Colonic mucosa (tissue), 4 donors: ENCODE measurements at regions not wholly inside any gene's neighbourhood (a gene's known extent, or its start where the extent isn't known, plus 50 kb on each side); places are given as distances from the start of the nearest gene placed in this dataset.

ENCODE experiments used
- DNase-seq: peaks from one replicate; pipeline ENCODE4 v3.0.0-alpha.2; 2020
- H3K27ac ChIP-seq: fragments of 200-600 bp; one replicate; pipeline ENCODE4 v1.8.0; 2021
- H3K27me3 ChIP-seq: fragments of 200-600 bp; one replicate; pipeline ENCODE4 v1.8.0; 2021
- H3K36me3 ChIP-seq: fragments of 200-600 bp; one replicate; pipeline ENCODE4 v1.8.0; 2021
- H3K4me1 ChIP-seq: fragments of 200-600 bp; one replicate; pipeline ENCODE4 v1.8.0; 2021; ENCODE audit warnings: mild to moderate bottlenecking
- H3K4me3 ChIP-seq: fragments of 200-600 bp; one replicate; pipeline ENCODE4 v1.8.0; 2021
- H3K9ac ChIP-seq, 2 donors: one replicate each; pipeline ENCODE4 v1.7.0; 2013; ENCODE audit warnings: control low read depth in 2 of 2, low read depth in 2 of 2, low read length in 2 of 2
- H3K9me3 ChIP-seq: fragments of 200-600 bp; one replicate; pipeline ENCODE4 v1.8.0; 2021
- intact Hi-C: fragments of 100-400 bp; cut with DNase I; formaldehyde crosslinking; loops from one replicate; pipeline ENCODE4 v1.14.1; 2022
- TF ChIP-seq, protein P1 (sequence below): fragments of 200-600 bp; IDR thresholded peaks from one replicate; pipeline ENCODE4 v1.8.0; 2022; ENCODE audit warnings: antibody characterized with exemption, mild to moderate bottlenecking
- donor health status: healthy.
- donor health status: DM: no; HTN: no; CAD: no.
- donor health status: DM: no; HTN: no; CAD: no.

DNA sequence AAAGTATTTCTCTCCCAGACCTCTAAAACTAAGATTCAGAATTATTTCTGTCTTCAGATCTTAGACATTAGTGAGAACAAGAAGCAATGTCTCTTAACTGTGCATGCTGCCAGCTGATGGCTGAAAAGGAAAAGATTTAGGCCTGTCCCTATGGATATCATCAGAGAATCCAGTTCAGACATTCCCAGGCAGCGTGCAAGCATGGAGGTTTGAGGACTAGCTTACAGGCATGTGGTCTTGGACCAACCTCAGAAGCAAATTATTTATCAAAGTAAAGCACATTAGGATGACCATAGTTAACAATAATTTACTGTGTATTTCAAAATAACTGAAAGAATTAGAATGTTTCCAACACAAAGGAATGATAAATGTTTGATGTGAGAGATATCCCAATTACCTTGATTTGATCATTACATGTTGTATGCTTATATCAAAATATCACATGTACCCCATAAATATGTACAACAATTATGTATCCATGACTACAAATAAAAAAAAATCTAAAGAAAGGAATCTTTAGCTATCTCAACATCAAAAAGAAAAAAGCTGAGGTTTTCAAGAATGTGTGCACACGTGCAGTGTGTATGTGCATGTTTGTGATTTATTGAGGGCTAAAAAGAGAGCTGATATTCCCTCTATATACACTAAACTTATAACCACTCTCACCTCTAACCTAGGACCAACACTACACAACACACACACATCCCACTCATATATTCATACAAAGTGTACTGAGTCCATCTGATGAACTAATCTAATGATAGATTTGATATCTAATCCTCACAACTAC, 108.9 kb upstream of the THBS1 start:
- Histone ChIP-seq H3K9me3 (no peaks in the 10 kb centered on the region), H3K9ac (no peak overlapping the region), H3K27me3 (no peaks in the 10 kb centered on the region), H3K4me3 (no peak overlapping the region), H3K27ac (peak overlapping the region; percentile 63), H3K36me3 (no peaks in the 10 kb centered on the region), H3K4me1 (no peaks in the 10 kb centered on the region)
- TF ChIP-seq, protein P1, sequence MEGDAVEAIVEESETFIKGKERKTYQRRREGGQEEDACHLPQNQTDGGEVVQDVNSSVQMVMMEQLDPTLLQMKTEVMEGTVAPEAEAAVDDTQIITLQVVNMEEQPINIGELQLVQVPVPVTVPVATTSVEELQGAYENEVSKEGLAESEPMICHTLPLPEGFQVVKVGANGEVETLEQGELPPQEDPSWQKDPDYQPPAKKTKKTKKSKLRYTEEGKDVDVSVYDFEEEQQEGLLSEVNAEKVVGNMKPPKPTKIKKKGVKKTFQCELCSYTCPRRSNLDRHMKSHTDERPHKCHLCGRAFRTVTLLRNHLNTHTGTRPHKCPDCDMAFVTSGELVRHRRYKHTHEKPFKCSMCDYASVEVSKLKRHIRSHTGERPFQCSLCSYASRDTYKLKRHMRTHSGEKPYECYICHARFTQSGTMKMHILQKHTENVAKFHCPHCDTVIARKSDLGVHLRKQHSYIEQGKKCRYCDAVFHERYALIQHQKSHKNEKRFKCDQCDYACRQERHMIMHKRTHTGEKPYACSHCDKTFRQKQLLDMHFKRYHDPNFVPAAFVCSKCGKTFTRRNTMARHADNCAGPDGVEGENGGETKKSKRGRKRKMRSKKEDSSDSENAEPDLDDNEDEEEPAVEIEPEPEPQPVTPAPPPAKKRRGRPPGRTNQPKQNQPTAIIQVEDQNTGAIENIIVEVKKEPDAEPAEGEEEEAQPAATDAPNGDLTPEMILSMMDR: no peak
- intact Hi-C loops: no loop called here
- no peak for DNase-seq

DNA sequence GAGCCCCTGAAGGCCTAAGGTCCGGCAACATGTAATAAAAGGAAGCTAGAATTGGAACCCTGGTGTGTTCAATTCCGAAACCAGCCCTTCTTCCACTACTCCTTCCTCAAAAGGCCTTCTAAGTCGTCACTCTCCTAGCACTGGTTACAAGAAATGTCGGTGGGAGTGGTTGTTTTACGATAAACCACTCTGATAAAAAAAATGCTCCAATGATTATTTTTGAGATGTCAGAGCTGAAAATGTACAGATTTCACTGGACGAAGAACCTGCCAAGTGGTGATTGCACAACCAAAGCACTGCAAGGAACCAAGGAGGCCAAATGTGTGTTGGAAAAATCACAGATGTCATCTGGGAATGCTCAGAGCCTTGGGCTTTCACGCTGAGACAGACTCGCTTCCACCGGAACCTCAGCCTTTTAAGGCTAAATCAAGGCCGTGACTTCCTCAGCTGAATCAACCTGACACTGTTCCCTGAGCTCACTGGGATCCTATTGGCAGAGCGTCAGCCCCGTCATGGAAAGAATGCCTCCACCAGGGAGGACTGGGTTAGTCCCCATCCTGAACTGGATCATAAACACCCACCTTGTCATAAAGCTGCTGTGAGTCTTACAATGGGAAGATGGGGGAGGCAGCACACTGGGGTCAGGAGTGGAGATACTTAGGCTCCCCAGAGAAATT, 108.1 kb upstream of the THBS1 start:
- Histone ChIP-seq H3K27me3 (no peaks in the 10 kb centered on the region), H3K4me3 (no peak overlapping the region)
- intact Hi-C loops: no loop called here

DNA sequence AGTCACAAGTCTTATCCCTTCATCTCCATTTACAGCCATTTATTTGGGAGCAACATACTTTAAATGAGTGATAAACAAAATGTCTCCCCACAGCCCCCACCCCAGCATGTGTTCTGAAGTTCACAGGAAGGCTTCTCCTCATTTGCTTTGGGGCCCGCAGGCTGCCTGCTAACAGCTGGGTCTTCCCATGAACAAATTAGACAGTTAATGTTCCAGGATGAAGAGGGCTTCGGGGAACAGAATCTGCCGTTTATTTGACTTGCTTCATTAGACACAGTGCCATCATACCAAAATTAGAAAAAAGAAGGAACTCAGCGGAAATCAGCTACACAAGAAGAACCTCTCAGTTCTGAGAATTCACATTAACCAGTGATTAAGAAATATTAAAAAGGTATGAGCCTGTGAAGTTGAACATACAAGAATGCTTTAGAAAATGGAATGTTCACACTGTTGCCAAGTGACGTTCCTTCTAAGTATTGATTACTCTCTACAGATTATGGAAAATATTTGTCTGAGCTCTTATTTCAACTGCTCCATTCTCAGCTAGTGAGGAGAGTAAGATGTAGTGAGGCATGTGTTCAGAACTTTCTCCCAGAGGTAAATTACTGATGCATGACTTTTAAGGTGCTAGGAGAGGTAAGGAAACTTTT, 107.5 kb upstream of the THBS1 start:
- no peaks in the 10 kb centered on the region for H3K36me3 ChIP-seq
- TF ChIP-seq, protein P1: no peak
- no peaks in the 10 kb centered on the region for H3K4me1 ChIP-seq
- H3K27me3 ChIP-seq: no peaks in the 10 kb centered on the region
- no peak for DNase-seq
- H3K9ac ChIP-seq: no peak overlapping the region
- intact Hi-C loops: no loop called here
- H3K9me3 ChIP-seq: no peaks in the 10 kb centered on the region
- peak overlapping the region; percentile 63 for H3K27ac ChIP-seq
- no peak overlapping the region for H3K4me3 ChIP-seq

More for the DNA sequence above, 108.1 kb upstream of the THBS1 start:
- TF ChIP-seq, protein P1: no peak
- DNase-seq: peak; percentile 62
- Histone ChIP-seq H3K9ac (no peak overlapping the region), H3K4me1 (no peaks in the 10 kb centered on the region), H3K27ac (peak overlapping the region; percentile 63), H3K9me3 (no peaks in the 10 kb centered on the region), H3K36me3 (no peaks in the 10 kb centered on the region)

DNA sequence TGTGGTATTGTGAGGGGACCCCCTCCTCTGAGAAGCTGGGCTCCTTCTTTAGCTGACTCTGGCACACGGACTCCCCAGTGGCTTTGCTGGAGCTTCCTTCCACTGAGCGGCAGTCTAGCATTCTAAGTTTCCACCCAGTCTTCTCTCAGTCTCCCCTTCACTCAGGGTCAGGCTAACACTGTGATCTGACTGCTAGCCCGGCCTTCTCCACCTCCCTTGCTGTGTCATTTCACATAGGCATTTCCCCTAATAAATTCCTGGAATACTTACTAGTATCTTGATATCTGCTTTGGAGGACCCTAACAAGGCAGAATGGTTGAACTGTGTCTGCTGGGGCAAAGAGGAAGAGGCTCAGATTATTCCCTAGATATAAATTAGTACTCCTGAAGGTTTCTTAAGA, 106.2 kb upstream of the THBS1 start:
- intact Hi-C loops: no loop called here
- Histone ChIP-seq H3K4me1 (no peaks in the 10 kb centered on the region), H3K9ac (no peak overlapping the region), H3K9me3 (no peaks in the 10 kb centered on the region), H3K36me3 (no peaks in the 10 kb centered on the region), H3K4me3 (no peak overlapping the region), H3K27me3 (no peaks in the 10 kb centered on the region), H3K27ac (no peak overlapping the region)
- DNase-seq: no peak
- TF ChIP-seq, protein P1: no peak

DNA sequence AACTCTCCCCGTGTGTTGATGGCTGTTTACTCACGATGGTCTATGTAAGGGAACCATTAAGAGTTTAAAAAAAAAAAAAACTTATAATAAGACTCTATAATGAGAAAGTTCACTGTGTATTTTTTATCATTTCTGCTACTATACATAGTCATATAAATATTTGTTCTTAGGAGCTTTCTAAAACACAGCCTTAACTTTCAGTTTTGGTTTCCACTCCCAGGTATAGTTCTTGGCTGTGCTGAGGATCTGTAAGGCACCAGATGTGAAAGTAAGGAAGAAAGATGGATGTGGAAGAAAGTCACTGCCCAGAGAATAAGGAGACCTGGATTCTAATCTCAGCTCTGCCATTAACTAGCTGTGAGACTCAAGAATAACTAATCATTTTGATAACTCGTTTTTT, 101.9 kb upstream of the THBS1 start:
- TF ChIP-seq, protein P1: no peak

More for the DNA sequence above, 101.9 kb upstream of the THBS1 start:
- no peak overlapping the region for H3K27ac ChIP-seq
- H3K27me3 ChIP-seq: no peaks in the 10 kb centered on the region
- no peaks in the 10 kb centered on the region for H3K9me3 ChIP-seq
- no peaks in the 10 kb centered on the region for H3K4me1 ChIP-seq
- H3K36me3 ChIP-seq: no peaks in the 10 kb centered on the region
- no peak for DNase-seq
- H3K9ac ChIP-seq: no peak overlapping the region
- intact Hi-C loops: no loop called here
- no peak overlapping the region for H3K4me3 ChIP-seq
